22Rv1 (cell line): ENCODE measurements at regions not wholly inside any gene's neighbourhood (a gene's known extent, or its start where the extent isn't known, plus 50 kb on each side); places are given as distances from the start of the nearest gene placed in this dataset.

Source experiments
- CTCF ChIP-seq: fragments of 450-650 bp; IDR thresholded peaks from 2 replicates; pipeline ENCODE4 v1.5.1; 2017; ENCODE audit warnings: mild to moderate bottlenecking
- ZFX ChIP-seq: fragments of 450-650 bp; IDR thresholded peaks from 2 replicates; pipeline ENCODE4 v1.6.1; 2017; ENCODE audit warnings: antibody characterized with exemption, borderline replicate concordance

GRCh38 chr1:9453375-9453774 is 85.9 kb upstream of the SLC25A33 start:
- TF ChIP-seq CTCF (no peak), ZFX (no peak)
